D721Med (cell line): ENCODE measurements at regions not wholly inside any gene's neighbourhood (a gene's known extent, or its start where the extent isn't known, plus 50 kb on each side); places are given as distances from the start of the nearest gene placed in this dataset.

Experiments
- DNase-seq: peaks from one replicate; pipeline ENCODE4 v3.0.0; 2011; ENCODE audit warnings: low spot score; ENCODE audit not compliant: insufficient read length
- FAIRE-seq: peaks from 2 replicates; lab custom pipeline; 2011; peaks lifted over from hg19 to GRCh38; lab: Jason Lieb, UNC
- CTCF ChIP-seq: IDR thresholded peaks from 2 replicates; pipeline ENCODE4 v1.5.1; 2012; ENCODE audit warnings: mild to moderate bottlenecking, control low read depth; ENCODE audit not compliant: insufficient read depth; ENCODE audit errors: missing control alignments

- DNase-seq (no peak), FAIRE-seq (no peak)
- TF ChIP-seq CTCF, result no peak
These were observed 1153.3 kb upstream of the AUTS2 start for GRCh38 chr7:68444956-68445355.

GRCh38 chr7:68446183-68446582 is 1152.1 kb upstream of the AUTS2 start:
- DNase-seq, result no peak
- no peak for FAIRE-seq
- no peak for TF ChIP-seq CTCF

GRCh38 chr7:68449099-68449498 is 1149.2 kb upstream of the AUTS2 start:
- DNase-seq, result no peak
- no peak for FAIRE-seq
- no peak for TF ChIP-seq CTCF

GRCh38 chr7:68449816-68450215 is 1148.5 kb upstream of the AUTS2 start:
- no peak for FAIRE-seq
- no peak for DNase-seq
- no peak for TF ChIP-seq CTCF

- FAIRE-seq (no peak), DNase-seq (no peak)
- TF ChIP-seq CTCF, result no peak
These were observed 1143.3 kb upstream of the AUTS2 start for GRCh38 chr7:68454931-68455330.

- TF ChIP-seq CTCF, result no peak
- no peak for DNase-seq
- no peak for FAIRE-seq
These were observed 1141.8 kb upstream of the AUTS2 start for GRCh38 chr7:68456469-68456868.

GRCh38 chr7:68457481-68457880 is 1140.8 kb upstream of the AUTS2 start:
- DNase-seq (no peak), FAIRE-seq (no peak)
- no peak for TF ChIP-seq CTCF
